Astrocyte (in vitro differentiated cells and primary cell): ENCODE measurements at regions not wholly inside any gene's neighbourhood (a gene's known extent, or its start where the extent isn't known, plus 50 kb on each side); places are given as distances from the start of the nearest gene placed in this dataset.
A peak's percentile ranks its signal among the peaks of the same experiment; 100 is the strongest.

Source experiments
- DNase-seq: peaks from one replicate; pipeline ENCODE4 v3.0.0-alpha.2; 2010; ENCODE audit warnings: low read depth
- FAIRE-seq: peaks from 2 replicates; lab custom pipeline; 2011; peaks lifted over from hg19 to GRCh38; lab: Jason Lieb, UNC
- H2AFZ ChIP-seq: 2 replicates; pipeline ENCODE4 v1.6.0; 2012; ENCODE audit warnings: low read depth, low read length, inconsistent platforms
- H3K27ac ChIP-seq: 2 replicates; pipeline ENCODE4 v1.5.1; 2011; ENCODE audit warnings: low read depth, low read length, inconsistent platforms
- H3K27me3 ChIP-seq: 2 replicates; pipeline ENCODE4 v1.6.0; 2011; ENCODE audit warnings: low read length, inconsistent platforms; ENCODE audit not compliant: insufficient read depth
- H3K36me3 ChIP-seq: 2 replicates; pipeline ENCODE4 v1.5.1; 2011; ENCODE audit warnings: low read length, inconsistent platforms; ENCODE audit not compliant: insufficient read depth
- H3K4me1 ChIP-seq: 2 replicates; pipeline ENCODE4 v1.5.1; 2011; ENCODE audit warnings: low read length, inconsistent platforms; ENCODE audit not compliant: insufficient read depth
- H3K4me2 ChIP-seq: 2 replicates; pipeline ENCODE4 v1.6.0; 2012; ENCODE audit warnings: low read length, inconsistent platforms
- H3K4me3 ChIP-seq: 2 replicates; pipeline ENCODE4 v1.5.1; 2011; ENCODE audit warnings: low read depth, mild to moderate bottlenecking, low read length, inconsistent platforms; ENCODE audit not compliant: insufficient read depth
- H3K79me2 ChIP-seq: 2 replicates; pipeline ENCODE4 v1.6.0; 2012; ENCODE audit warnings: mild to moderate bottlenecking, low read length, inconsistent platforms; ENCODE audit not compliant: insufficient read depth
- H3K9ac ChIP-seq: 2 replicates; pipeline ENCODE4 v1.6.0; 2012; ENCODE audit warnings: mild to moderate bottlenecking, low read length, inconsistent platforms
- H3K9me3 ChIP-seq: 2 replicates; pipeline ENCODE4 v1.5.1; 2012; ENCODE audit warnings: low read depth, mild to moderate bottlenecking, low read length, inconsistent platforms; ENCODE audit not compliant: insufficient read depth
- H4K20me1 ChIP-seq: 2 replicates; pipeline ENCODE4 v1.6.0; 2012; ENCODE audit warnings: low read length, inconsistent platforms; ENCODE audit not compliant: insufficient read depth
- H3K27ac Mint-ChIP-seq: one replicate; pipeline ENCODE4 v1.8.0; 2021; ENCODE audit warnings: mild to moderate bottlenecking, mixed read lengths; ENCODE audit not compliant: unreplicated experiment
- H3K27me3 Mint-ChIP-seq: one replicate; pipeline ENCODE4 v1.8.0; 2021; ENCODE audit warnings: low read depth, mixed read lengths; ENCODE audit not compliant: unreplicated experiment
- H3K36me3 Mint-ChIP-seq: one replicate; pipeline ENCODE4 v1.8.0; 2021; ENCODE audit warnings: low read depth, mixed read lengths; ENCODE audit not compliant: unreplicated experiment
- H3K4me1 Mint-ChIP-seq: one replicate; pipeline ENCODE4 v1.8.0; 2021; ENCODE audit warnings: low read depth, mixed read lengths; ENCODE audit not compliant: unreplicated experiment
- H3K4me3 Mint-ChIP-seq: one replicate; pipeline ENCODE4 v1.8.0; 2021; ENCODE audit warnings: mild to moderate bottlenecking, moderate library complexity, mixed read lengths; ENCODE audit not compliant: unreplicated experiment
- H3K9me3 Mint-ChIP-seq: one replicate; pipeline ENCODE4 v1.8.0; 2021; ENCODE audit warnings: mild to moderate bottlenecking, mixed read lengths; ENCODE audit not compliant: unreplicated experiment
- EZH2 ChIP-seq: IDR thresholded peaks from 2 replicates; pipeline ENCODE4 v1.6.1; 2012; ENCODE audit warnings: mild to moderate bottlenecking, low read length, inconsistent platforms; ENCODE audit not compliant: insufficient read depth
- TF ChIP-seq, protein P1 (sequence below): IDR thresholded peaks from 2 replicates; pipeline ENCODE4 v1.5.1; 2011; ENCODE audit warnings: low read depth, mild to moderate bottlenecking, inconsistent platforms, low read length, moderate library complexity; ENCODE audit not compliant: insufficient read depth

DNA sequence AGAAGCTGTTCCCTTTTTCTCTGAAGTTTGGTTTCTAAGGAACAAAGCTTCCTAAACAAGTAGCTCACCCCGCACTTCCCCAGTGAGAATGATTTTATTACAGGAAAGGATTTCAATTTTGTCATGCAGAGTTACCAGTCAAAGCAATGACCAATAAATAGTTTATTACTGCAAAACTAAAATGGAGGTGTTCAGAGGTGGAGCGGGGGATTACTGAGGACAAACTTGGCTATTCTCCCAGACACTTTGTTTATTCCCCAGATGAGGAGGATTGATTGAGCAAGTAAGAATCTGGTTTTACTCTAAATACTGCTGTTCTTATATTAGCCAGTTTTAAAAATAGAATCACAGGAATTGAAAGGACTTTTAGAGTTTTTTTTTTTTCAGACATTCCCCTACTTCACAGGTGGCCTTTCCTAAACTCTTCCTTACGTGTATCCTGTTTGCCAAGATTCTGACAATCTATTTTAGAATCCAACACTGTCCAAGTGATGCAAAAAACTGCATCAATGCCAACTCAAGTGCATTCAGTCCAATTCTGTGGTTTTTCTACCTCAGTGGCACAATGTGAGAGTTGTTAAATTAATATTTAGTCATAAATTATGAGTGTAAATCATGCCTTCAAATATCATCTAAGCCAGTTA lies 136.1 kb downstream of the TNFSF18 start:
- Histone ChIP-seq H3K9ac (no peak overlapping the region), H3K4me3 (no peak overlapping the region), H3K4me2 (no peak overlapping the region), H3K27ac (peak overlapping the region; percentile 30), H4K20me1 (no peaks in the 10 kb centered on the region), H3K4me1 (peaks cover 44% of the 10 kb centered on the region), H2AFZ (no peak overlapping the region), H3K79me2 (no peaks in the 10 kb centered on the region), H3K27me3 (no peaks in the 10 kb centered on the region), H3K36me3 (no peaks in the 10 kb centered on the region), H3K9me3 (peaks cover 10% of the 10 kb centered on the region)
- Mint-ChIP-seq H3K4me1 (peaks cover 29% of the 10 kb centered on the region), H3K36me3 (peaks cover 3% of the 10 kb centered on the region), H3K27me3 (no peaks in the 10 kb centered on the region), H3K27ac (no peak overlapping the region), H3K9me3 (peaks cover 4% of the 10 kb centered on the region), H3K4me3 (no peak overlapping the region)
- FAIRE-seq (peak; percentile 81), DNase-seq (peak; percentile 83)
- no peak for TF ChIP-seq EZH2
- TF ChIP-seq, protein P1, sequence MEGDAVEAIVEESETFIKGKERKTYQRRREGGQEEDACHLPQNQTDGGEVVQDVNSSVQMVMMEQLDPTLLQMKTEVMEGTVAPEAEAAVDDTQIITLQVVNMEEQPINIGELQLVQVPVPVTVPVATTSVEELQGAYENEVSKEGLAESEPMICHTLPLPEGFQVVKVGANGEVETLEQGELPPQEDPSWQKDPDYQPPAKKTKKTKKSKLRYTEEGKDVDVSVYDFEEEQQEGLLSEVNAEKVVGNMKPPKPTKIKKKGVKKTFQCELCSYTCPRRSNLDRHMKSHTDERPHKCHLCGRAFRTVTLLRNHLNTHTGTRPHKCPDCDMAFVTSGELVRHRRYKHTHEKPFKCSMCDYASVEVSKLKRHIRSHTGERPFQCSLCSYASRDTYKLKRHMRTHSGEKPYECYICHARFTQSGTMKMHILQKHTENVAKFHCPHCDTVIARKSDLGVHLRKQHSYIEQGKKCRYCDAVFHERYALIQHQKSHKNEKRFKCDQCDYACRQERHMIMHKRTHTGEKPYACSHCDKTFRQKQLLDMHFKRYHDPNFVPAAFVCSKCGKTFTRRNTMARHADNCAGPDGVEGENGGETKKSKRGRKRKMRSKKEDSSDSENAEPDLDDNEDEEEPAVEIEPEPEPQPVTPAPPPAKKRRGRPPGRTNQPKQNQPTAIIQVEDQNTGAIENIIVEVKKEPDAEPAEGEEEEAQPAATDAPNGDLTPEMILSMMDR, result no peak

DNA sequence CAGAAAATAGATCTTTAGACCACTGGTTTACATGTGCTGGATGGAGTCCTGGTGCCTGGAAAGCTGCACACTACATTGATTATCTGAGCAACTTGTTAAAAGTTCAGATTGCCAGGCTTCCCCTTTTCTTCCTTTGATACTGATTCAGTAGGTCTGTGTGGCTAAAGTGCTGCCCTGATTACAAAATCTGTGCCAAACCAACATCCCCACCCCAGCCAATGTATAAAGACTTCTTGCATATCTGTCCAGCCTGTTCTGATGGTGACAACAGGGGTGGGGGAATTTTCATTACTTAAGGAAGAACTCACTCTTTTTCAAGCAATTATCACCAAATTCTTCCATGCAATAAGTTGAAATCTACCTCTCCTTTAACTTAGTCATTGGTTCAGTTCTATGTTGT lies 135.5 kb downstream of the TNFSF18 start:
- Histone ChIP-seq H3K4me3 (no peak overlapping the region), H3K79me2 (no peaks in the 10 kb centered on the region), H3K9me3 (peaks cover 10% of the 10 kb centered on the region), H3K9ac (no peak overlapping the region), H4K20me1 (no peaks in the 10 kb centered on the region), H3K27me3 (no peaks in the 10 kb centered on the region), H3K27ac (peak overlapping the region; percentile 30), H3K36me3 (no peaks in the 10 kb centered on the region), H2AFZ (no peak overlapping the region), H3K4me1 (peaks cover 38% of the 10 kb centered on the region), H3K4me2 (no peak overlapping the region)
- peak; percentile 5 for FAIRE-seq
- no peak for DNase-seq
- TF ChIP-seq EZH2, result no peak
- TF ChIP-seq, protein P1, result no peak
- peaks cover 3% of the 10 kb centered on the region for H3K36me3 Mint-ChIP-seq
- H3K4me1 Mint-ChIP-seq, result peaks cover 22% of the 10 kb centered on the region
- no peak overlapping the region for H3K4me3 Mint-ChIP-seq
- H3K9me3 Mint-ChIP-seq, result peaks cover 4% of the 10 kb centered on the region
- no peak overlapping the region for H3K27ac Mint-ChIP-seq
- no peaks in the 10 kb centered on the region for H3K27me3 Mint-ChIP-seq

DNA sequence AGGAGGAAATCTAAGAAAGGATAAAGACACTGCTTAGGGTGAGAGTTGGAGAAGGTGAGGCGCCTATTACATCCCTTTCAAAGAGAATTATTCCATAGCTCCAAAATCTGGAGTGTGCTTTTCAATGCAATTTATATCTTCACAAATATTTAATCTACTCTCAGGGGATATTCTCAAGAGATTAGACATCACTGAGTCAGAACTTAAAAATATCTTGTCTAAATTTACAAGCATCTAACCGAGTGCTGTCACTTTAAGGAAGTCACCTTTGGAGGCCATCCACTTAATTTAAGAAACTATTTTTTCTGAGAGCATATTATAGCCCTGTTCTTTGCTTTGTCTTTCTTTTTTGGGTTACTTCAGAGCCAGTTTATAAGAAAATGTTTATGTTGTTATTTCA lies 134.6 kb downstream of the TNFSF18 start:
- H3K79me2 ChIP-seq, result no peaks in the 10 kb centered on the region
- no peaks in the 10 kb centered on the region for H3K36me3 ChIP-seq
- Mint-ChIP-seq H3K4me3 (no peak overlapping the region), H3K27me3 (no peaks in the 10 kb centered on the region), H3K27ac (no peak overlapping the region), H3K4me1 (peaks cover 21% of the 10 kb centered on the region), H3K36me3 (peaks cover 3% of the 10 kb centered on the region), H3K9me3 (peaks cover 4% of the 10 kb centered on the region)
- no peaks in the 10 kb centered on the region for H3K27me3 ChIP-seq
- H4K20me1 ChIP-seq, result no peaks in the 10 kb centered on the region
- H3K4me2 ChIP-seq, result peak overlapping the region; percentile 9
- H3K27ac ChIP-seq, result peak overlapping the region; percentile 30
- H3K9ac ChIP-seq, result no peak overlapping the region
- FAIRE-seq (peak; percentile 78), DNase-seq (no peak)
- H3K9me3 ChIP-seq, result peaks cover 10% of the 10 kb centered on the region
- TF ChIP-seq EZH2, result no peak
- TF ChIP-seq, protein P1, result no peak
- H3K4me1 ChIP-seq, result peaks cover 38% of the 10 kb centered on the region
- H3K4me3 ChIP-seq, result no peak overlapping the region
- no peak overlapping the region for H2AFZ ChIP-seq
